ENCODE measurements at regions not wholly inside any gene's neighbourhood (a gene's known extent, or its start where the extent isn't known, plus 50 kb on each side); places are given as distances from the start of the nearest gene placed in this dataset.
A peak's percentile ranks its signal among the peaks of the same experiment; 100 is the strongest.

GRCh38 chr1:98480271-98480670, 181.2 kb upstream of the SNX7 start:
- no peak for DNase-seq

GRCh38 chr1:98478121-98478520, 183.4 kb upstream of the SNX7 start:
- DNase-seq: no peak

GRCh38 chr1:98472878-98473277, 188.6 kb upstream of the SNX7 start:
- DNase-seq: no peak

GRCh38 chr1:98471633-98472032, 189.9 kb upstream of the SNX7 start:
- no peak for DNase-seq

- peak; percentile 28 to 31 for DNase-seq
Observed at GRCh38 chr1:98468111-98468717, 193.3 kb upstream of the SNX7 start.

GRCh38 chr1:98467586-98467985, 193.9 kb upstream of the SNX7 start:
- no peak for DNase-seq

- no peak for DNase-seq
Observed at GRCh38 chr1:98467122-98467521, 194.4 kb upstream of the SNX7 start.

GRCh38 chr1:98461873-98462385, 199.6 kb upstream of the SNX7 start:
- no peak for DNase-seq

- no peak for DNase-seq
Observed at GRCh38 chr1:98460136-98460535, 201.4 kb upstream of the SNX7 start.

- DNase-seq: no peak
Observed at GRCh38 chr1:98459486-98459870, 202.0 kb upstream of the SNX7 start.

GRCh38 chr1:98458511-98459485, 202.7 kb upstream of the SNX7 start:
- no peak for DNase-seq

GRCh38 chr1:98457248-98457647, 204.3 kb upstream of the SNX7 start:
- no peak for DNase-seq

- no peak for DNase-seq
Observed at GRCh38 chr1:98454666-98455065, 206.9 kb upstream of the SNX7 start.

- DNase-seq: no peak
Observed at GRCh38 chr1:98453066-98453465, 208.5 kb upstream of the SNX7 start.

- DNase-seq: no peak
Observed at GRCh38 chr1:98452162-98452561, 209.4 kb upstream of the SNX7 start.

- DNase-seq: no peak
Observed at GRCh38 chr1:98441281-98441680, 220.2 kb upstream of the SNX7 start.

GRCh38 chr1:98439471-98439870, 222.1 kb upstream of the SNX7 start:
- DNase-seq: no peak

- no peak for DNase-seq
Observed at GRCh38 chr1:98437540-98437939, 224.0 kb upstream of the SNX7 start.

GRCh38 chr1:98437011-98437410, 224.5 kb upstream of the SNX7 start:
- DNase-seq: no peak

- DNase-seq: no peak
Observed at GRCh38 chr1:98429965-98430443, 231.5 kb upstream of the SNX7 start.

GRCh38 chr1:98428864-98429263, 232.7 kb upstream of the SNX7 start:
- DNase-seq: no peak

GRCh38 chr1:98427664-98428063, 233.9 kb upstream of the SNX7 start:
- no peak for DNase-seq

GRCh38 chr1:98426092-98426491, 235.4 kb upstream of the SNX7 start:
- no peak for DNase-seq
